HCT116 (cell line): ENCODE measurements at regions not wholly inside any gene's neighbourhood (a gene's known extent, or its start where the extent isn't known, plus 50 kb on each side); places are given as distances from the start of the nearest gene placed in this dataset.

Source experiments
- ATAC-seq: fragments of 200-7000 bp; cut with Tn5 transposase; 2 replicates; pipeline ENCODE4 v1.9.1; 2020; ENCODE audit warnings: mild to moderate bottlenecking, moderate library complexity
- BruUV-seq: library from RNA; stranded (reverse); fragments of 400-500 nt; replicated peaks from 2 replicates; lab custom pipeline; 2021; lab: Mats Ljungman, UMichigan
- CTCF ChIA-PET: fragments of 300-600 bp; sonication (Branson Sonifier 250); formaldehyde crosslinking; loops from one replicate; lab custom pipeline; 2021; ENCODE audit warnings: antibody characterized with exemption; lab: Charles Lee
- POLR2A ChIA-PET: fragments of 300-600, 350-600 bp; sonication (Branson Sonifier 250); formaldehyde crosslinking; loops from one replicate; lab custom pipeline; 2021; ENCODE audit warnings: antibody characterized with exemption; lab: Charles Lee
- RAD21 ChIA-PET, 2 experiments: fragments of 300-600 bp; sonication (Branson Sonifier 250); formaldehyde crosslinking; loops; one replicate each; lab custom pipeline; 2023; ENCODE audit warnings: low total read pairs in 2 of 2; ENCODE audit not compliant: uncharacterized antibody in 2 of 2, unreplicated experiment in 2 of 2, low non-redundant PET in 1 of 2; lab: Charles Lee
- DNase-seq: peaks from one replicate; pipeline ENCODE4 v3.0.0-alpha.2; 2010; ENCODE audit warnings: low read depth, low spot score
- H2AFZ ChIP-seq: fragments of 200-600 bp; shearing (Covaris generic), sonication (generic); 2 replicates; pipeline ENCODE4 v1.6.1; 2017; ENCODE audit warnings: low read depth, mixed run types, mixed read lengths, antibody characterized with exemption, low read length; ENCODE audit not compliant: poor library complexity, severe bottlenecking
- H3K27ac ChIP-seq: 2 replicates; pipeline ENCODE4 v1.5.1; 2012; ENCODE audit warnings: low read depth, low read length
- H3K27me3 ChIP-seq: fragments of 200-600 bp; sonication (generic); 2 replicates; pipeline ENCODE4 v1.6.1; 2016; ENCODE audit warnings: mixed run types, low read length, mixed read lengths; ENCODE audit not compliant: insufficient read depth
- H3K36me3 ChIP-seq, 2 experiments: fragments of 200-500 bp in 1 of 2; fragments of 200-600 bp in 1 of 2; sonication (Bioruptor generic) in 1 of 2; sonication (generic) in 1 of 2; 2 replicates each; pipeline versions ENCODE4 v1.5.1 to v1.6.1; 2014 to 2016; ENCODE audit warnings: low read length in 2 of 2, inconsistent platforms in 1 of 2, mixed read lengths in 1 of 2, mixed run types in 1 of 2; ENCODE audit not compliant: insufficient read depth in 2 of 2, control insufficient read depth in 1 of 2
- H3K4me1 ChIP-seq, 2 experiments: fragments of 200-600 bp in 1 of 2; sonication (generic) in 1 of 2; 2 replicates each; pipeline versions ENCODE4 v1.5.1 to v1.6.1; 2012 to 2017; ENCODE audit warnings: low read length in 2 of 2, inconsistent platforms in 1 of 2, mild to moderate bottlenecking in 1 of 2, mixed read lengths in 1 of 2, mixed run types in 1 of 2, moderate library complexity in 1 of 2; ENCODE audit not compliant: insufficient read depth in 2 of 2, control insufficient read depth in 1 of 2
- H3K4me2 ChIP-seq: fragments of 200-600 bp; sonication (generic); 2 replicates; pipeline ENCODE4 v1.6.1; 2017; ENCODE audit warnings: mixed run types, low read length, mixed read lengths
- H3K4me3 ChIP-seq, 2 experiments: fragments of 200-600 bp in 1 of 2; sonication (generic) in 1 of 2; replicated peaks in 1 of 2; 2 replicates each; pipeline ENCODE4 v1.5.1; 2011 to 2016; ENCODE audit warnings: low read length in 2 of 2, control low read depth in 1 of 2, low read depth in 1 of 2, mild to moderate bottlenecking in 1 of 2, mixed read lengths in 1 of 2, mixed run types in 1 of 2
- H3K79me2 ChIP-seq: fragments of 200-600 bp; sonication (generic); 2 replicates; pipeline ENCODE4 v1.6.1; 2017; ENCODE audit warnings: mild to moderate bottlenecking, mixed run types, low read length, moderate library complexity, mixed read lengths; ENCODE audit not compliant: insufficient read depth
- H3K9ac ChIP-seq: fragments of 200-600 bp; sonication (generic); 2 replicates; pipeline ENCODE4 v1.6.1; 2016; ENCODE audit warnings: low read length, mixed read lengths
- H3K9me2 ChIP-seq: fragments of 200-600 bp; sonication (generic), shearing (Covaris generic); 2 replicates; pipeline ENCODE4 v1.6.1; 2017; ENCODE audit warnings: mixed run types, mild to moderate bottlenecking, moderate library complexity; ENCODE audit not compliant: insufficient read depth
- H3K9me3 ChIP-seq, 2 experiments: fragments of 200-500 bp in 1 of 2; fragments of 200-600 bp in 1 of 2; sonication (Bioruptor generic) in 1 of 2; sonication (generic) in 1 of 2; 2 replicates each; pipeline ENCODE4 v1.6.1; 2014 to 2017; ENCODE audit warnings: low read length in 2 of 2, mixed read lengths in 2 of 2, inconsistent platforms in 1 of 2, low read depth in 1 of 2, mild to moderate bottlenecking in 1 of 2, mixed run types in 1 of 2, moderate library complexity in 1 of 2; ENCODE audit not compliant: control insufficient read depth in 1 of 2, insufficient read depth in 1 of 2
- H4K20me1 ChIP-seq: fragments of 200-600 bp; sonication (generic), shearing (Covaris generic); 2 replicates; pipeline ENCODE4 v1.6.1; 2017; ENCODE audit warnings: mixed run types, mild to moderate bottlenecking, moderate library complexity; ENCODE audit not compliant: insufficient read depth
- CBX3 ChIP-seq: IDR thresholded peaks from 2 replicates; pipeline ENCODE4 v1.6.1; 2012; ENCODE audit warnings: low read depth
- CEBPB ChIP-seq: IDR thresholded peaks from 2 replicates; pipeline ENCODE4 v1.6.1; 2012; ENCODE audit warnings: low read depth
- EGR1 ChIP-seq: IDR thresholded peaks from 2 replicates; pipeline ENCODE4 v1.6.1; 2012; ENCODE audit warnings: low read depth
- ELF1 ChIP-seq: IDR thresholded peaks from 2 replicates; pipeline ENCODE4 v1.6.1; 2012; ENCODE audit warnings: low read depth, borderline replicate concordance
- EZH2 ChIP-seq: fragments of 200-600 bp; sonication (generic); IDR thresholded peaks from 2 replicates; pipeline ENCODE4 v1.6.1; 2017; ENCODE audit warnings: antibody characterized with exemption, mixed run types
- EZH2phosphoT487 ChIP-seq: fragments of 200-600 bp; IDR thresholded peaks from 2 replicates; pipeline ENCODE4 v1.6.1; 2018; ENCODE audit warnings: antibody characterized with exemption, borderline replicate concordance
- FOSL1 ChIP-seq: IDR thresholded peaks from 2 replicates; pipeline ENCODE4 v1.6.1; 2012; ENCODE audit warnings: low read depth
- JUND ChIP-seq: IDR thresholded peaks from 2 replicates; pipeline ENCODE4 v1.6.1; 2012
- POLR2A ChIP-seq: IDR thresholded peaks from 2 replicates; pipeline ENCODE4 v1.7.0; 2011; ENCODE audit warnings: borderline replicate concordance; ENCODE audit not compliant: insufficient read depth, insufficient read length; ENCODE audit errors: extremely low read depth
- POLR2AphosphoS5 ChIP-seq: IDR thresholded peaks from 2 replicates; pipeline ENCODE4 v1.6.1; 2011; ENCODE audit warnings: mild to moderate bottlenecking, low read depth, low read length, moderate library complexity
- RAD21 ChIP-seq: IDR thresholded peaks from 2 replicates; pipeline ENCODE4 v1.6.1; 2012; ENCODE audit warnings: low read depth, mild to moderate bottlenecking
- REST ChIP-seq: IDR thresholded peaks from 2 replicates; pipeline ENCODE4 v1.6.1; 2012; ENCODE audit warnings: low read depth
- SIN3A ChIP-seq: IDR thresholded peaks from 2 replicates; pipeline ENCODE4 v1.6.1; 2012; ENCODE audit warnings: low read depth
- SP1 ChIP-seq: IDR thresholded peaks from 2 replicates; pipeline ENCODE4 v1.6.1; 2012; ENCODE audit warnings: low read depth
- SRF ChIP-seq: IDR thresholded peaks from 2 replicates; pipeline ENCODE4 v1.6.1; 2012; ENCODE audit warnings: low read depth
- TCF7L2 ChIP-seq: IDR thresholded peaks from 2 replicates; pipeline ENCODE4 v1.7.0; 2011; ENCODE audit warnings: borderline replicate concordance, inconsistent platforms; ENCODE audit not compliant: insufficient read depth, insufficient read length; ENCODE audit errors: extremely low read depth
- YY1 ChIP-seq: IDR thresholded peaks from 2 replicates; pipeline ENCODE4 v1.6.1; 2011; ENCODE audit warnings: low read length, low read depth, moderate library complexity, mild to moderate bottlenecking; ENCODE audit not compliant: insufficient replicate concordance; ENCODE audit errors: extremely low read depth
- ZBTB33 ChIP-seq: IDR thresholded peaks from 2 replicates; pipeline ENCODE4 v1.6.1; 2011; ENCODE audit warnings: mild to moderate bottlenecking, low read length, moderate library complexity; ENCODE audit not compliant: insufficient replicate concordance; ENCODE audit errors: extremely low read depth
- ZFX ChIP-seq: fragments of 450-650 bp; IDR thresholded peaks from 2 replicates; pipeline ENCODE4 v1.6.1; 2017
- ZNF274 ChIP-seq: fragments of 200-500 bp; sonication (Bioruptor generic); IDR thresholded peaks from 2 replicates; pipeline ENCODE4 v1.6.1; 2014; ENCODE audit warnings: mild to moderate bottlenecking, low read depth, low read length, inconsistent platforms
- intact Hi-C: fragments of 100-400 bp; cut with micrococcal nuclease; formaldehyde crosslinking; loops from 2 replicates; pipeline ENCODE4 v1.10.0; 2022
- TF ChIP-seq, protein P1 (sequence below): IDR thresholded peaks from 2 replicates; pipeline ENCODE4 v1.6.1; 2012

DNA sequence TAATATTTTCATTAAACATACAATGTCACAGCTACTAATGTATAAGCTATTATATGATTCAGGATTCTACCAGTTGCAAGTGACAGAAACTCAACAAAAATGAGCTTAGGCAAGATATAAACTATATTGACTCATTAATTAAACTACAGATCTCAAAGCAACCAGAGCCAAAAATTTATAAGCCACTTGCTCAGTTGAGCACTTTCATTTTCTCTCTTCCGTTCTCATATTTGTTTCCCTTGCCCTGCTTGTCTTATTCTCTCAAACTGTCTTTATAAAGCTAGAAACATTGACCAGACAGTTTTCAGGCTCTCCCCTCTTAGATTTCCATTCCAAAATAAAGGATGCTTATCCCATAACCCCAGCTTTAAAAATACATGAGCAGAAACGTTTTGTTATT, 60.2 kb upstream of the DGKB start (continued):
- TF ChIP-seq REST (no peak), RAD21 (no peak), POLR2AphosphoS5 (no peak), POLR2A (no peak), SIN3A (no peak), SRF (no peak), EGR1 (no peak), EZH2 (no peak), JUND (no peak), SP1 (no peak), YY1 (no peak), ZFX (no peak), EZH2phosphoT487 (no peak), CEBPB (no peak)
- TF ChIP-seq, protein P1, sequence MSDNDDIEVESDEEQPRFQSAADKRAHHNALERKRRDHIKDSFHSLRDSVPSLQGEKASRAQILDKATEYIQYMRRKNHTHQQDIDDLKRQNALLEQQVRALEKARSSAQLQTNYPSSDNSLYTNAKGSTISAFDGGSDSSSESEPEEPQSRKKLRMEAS, result no peak

DNA sequence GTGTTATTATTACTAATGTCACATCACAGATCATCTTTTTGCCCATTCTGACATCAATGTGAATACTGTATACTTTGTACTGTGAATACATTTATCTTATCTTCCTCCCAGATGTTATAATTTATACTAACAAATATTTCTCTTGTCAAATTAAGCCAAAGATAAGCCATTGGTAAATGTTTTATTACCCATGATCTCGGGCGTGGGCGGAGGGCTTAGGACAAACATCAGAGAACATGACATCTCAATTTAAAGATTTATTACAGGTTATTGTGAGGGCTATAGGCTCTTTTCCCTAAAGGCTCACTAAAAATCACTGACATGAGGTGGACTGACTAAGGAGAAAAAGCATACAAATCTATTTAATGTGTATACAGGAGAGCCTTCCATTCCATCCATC, 58.2 kb upstream of the DGKB start:
- no peaks in the 10 kb centered on the region; the same call in 1 of the 2 replicates for H3K9me2 ChIP-seq
- no peaks in the 10 kb centered on the region for H3K36me3 ChIP-seq
- intact Hi-C loops, result no loop called here
- CTCF ChIA-PET, result interaction anchor here (0.5 kb wide), 1 partner anchor 18 kb away, joined by 3 read pairs; no protein-coding TSS in a partner anchor
- BruUV-seq, result no TSS peak
- no peaks in the 10 kb centered on the region for H3K9me3 ChIP-seq
- H3K27ac ChIP-seq, result no peak overlapping the region
- H4K20me1 ChIP-seq, result no peaks in the 10 kb centered on the region
- no peak overlapping the region for H2AFZ ChIP-seq
- POLR2A ChIA-PET, result no interaction called here
- no peak overlapping the region for H3K4me2 ChIP-seq
- H3K27me3 ChIP-seq, result no peaks in the 10 kb centered on the region
- H3K79me2 ChIP-seq, result no peaks in the 10 kb centered on the region
- DNase-seq (no peak), ATAC-seq (no peak)
- no peak overlapping the region for H3K4me3 ChIP-seq
- H3K4me1 ChIP-seq, result no peaks in the 10 kb centered on the region
- RAD21 ChIA-PET, result no interaction called here
- no peak overlapping the region for H3K9ac ChIP-seq
- TF ChIP-seq CBX3 (no peak), CEBPB (no peak), ELF1 (no peak), EZH2phosphoT487 (no peak), SRF (no peak), RAD21 (no peak), SP1 (no peak), ZNF274 (no peak), YY1 (no peak), EGR1 (no peak), ZBTB33 (no peak), FOSL1 (no peak), POLR2AphosphoS5 (no peak), TCF7L2 (no peak), ZFX (no peak)
